ENCODE measurements at regions not wholly inside any gene's neighbourhood (a gene's known extent, or its start where the extent isn't known, plus 50 kb on each side); places are given as distances from the start of the nearest gene placed in this dataset.

DNA sequence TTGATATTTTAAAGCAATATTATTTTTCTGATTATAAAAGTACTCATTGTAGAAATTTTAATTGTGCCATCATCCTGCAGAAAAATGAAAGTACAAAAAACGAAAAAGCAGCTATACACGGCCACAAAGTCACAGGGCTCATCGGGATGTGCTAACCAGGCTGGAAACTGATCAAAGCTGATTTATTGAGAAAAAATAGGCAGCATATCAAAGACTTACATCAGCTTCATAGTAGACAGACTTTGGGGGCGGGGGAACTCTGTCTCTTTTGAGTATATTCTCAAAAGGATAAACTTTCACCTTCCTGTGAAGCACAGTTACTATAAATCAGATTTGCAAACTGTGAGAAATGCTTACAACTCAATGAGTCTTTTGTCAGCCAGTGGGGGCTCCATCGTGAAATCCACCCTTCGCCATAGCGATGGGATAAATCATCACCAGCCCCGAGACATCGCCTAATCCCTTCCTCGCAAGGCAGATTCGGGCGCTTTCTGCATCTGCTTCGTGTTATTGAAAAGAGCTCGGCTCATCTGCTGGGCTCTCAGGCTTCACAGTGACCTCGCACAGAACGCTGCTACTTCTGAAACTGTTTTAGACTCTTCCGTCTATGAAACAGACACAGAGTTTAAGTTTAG lies 69.2 kb upstream of the ERG start:
- TF ChIP-seq ZNF785 (CRISPR knock-in tag; IDR thresholded peaks at IDR 0.05) (no peak), POLR2A (conservative IDR thresholded peaks at IDR 0.05) (no peak), DNMT1 (IDR thresholded peaks at IDR 0.05) (no peak), NFE2 (IDR thresholded peaks at IDR 0.05; ENCODE audit: low read depth) (no peak), ZNF274 (IDR thresholded peaks at IDR 0.05; ENCODE audit: borderline replicate concordance, low read depth, low read length) (no peak), YY1 (IDR thresholded peaks at IDR 0.05; ENCODE audit: borderline replicate concordance in 1 of 3, control insufficient read depth in 1 of 3, extremely low read depth in 1 of 3, insufficient read depth in 3 of 3, insufficient read length in 1 of 3, insufficient replicate concordance in 2 of 3, low read depth in 1 of 3, low read length in 2 of 3) (no peak), NR1H2 (CRISPR knock-in tag; IDR thresholded peaks at IDR 0.05) (no peak), JUND (IDR thresholded peaks at IDR 0.05; ENCODE audit: borderline replicate concordance, low read depth, low read length) (no peak), JUND (tag; IDR thresholded peaks at IDR 0.05; ENCODE audit: borderline replicate concordance, low read depth, low read length) (no peak), POU5F1 (IDR thresholded peaks at IDR 0.05; ENCODE audit: borderline replicate concordance, low read depth, low read length, partially characterized antibody) (no peak), ZNF778 (CRISPR knock-in tag; IDR thresholded peaks at IDR 0.05) (no peak)
- TF ChIP-seq, protein P1, sequence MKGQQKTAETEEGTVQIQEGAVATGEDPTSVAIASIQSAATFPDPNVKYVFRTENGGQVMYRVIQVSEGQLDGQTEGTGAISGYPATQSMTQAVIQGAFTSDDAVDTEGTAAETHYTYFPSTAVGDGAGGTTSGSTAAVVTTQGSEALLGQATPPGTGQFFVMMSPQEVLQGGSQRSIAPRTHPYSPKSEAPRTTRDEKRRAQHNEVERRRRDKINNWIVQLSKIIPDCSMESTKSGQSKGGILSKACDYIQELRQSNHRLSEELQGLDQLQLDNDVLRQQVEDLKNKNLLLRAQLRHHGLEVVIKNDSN (CRISPR knock-in tag; IDR thresholded peaks at IDR 0.05) = no peak
